TTC549 (cell line): ENCODE measurements at regions not wholly inside any gene's neighbourhood (a gene's known extent, or its start where the extent isn't known, plus 50 kb on each side); places are given as distances from the start of the nearest gene placed in this dataset.
"Not testable (repeated sequence)": the region's sequence is repeated elsewhere in the genome, so short reads cannot be mapped to it uniquely, and the experiment has no call there.

Source experiments
- FAIRE-seq: peaks from 2 replicates; lab custom pipeline; 2012; peaks lifted over from hg19 to GRCh38; lab: Jason Lieb, UNC

DNA sequence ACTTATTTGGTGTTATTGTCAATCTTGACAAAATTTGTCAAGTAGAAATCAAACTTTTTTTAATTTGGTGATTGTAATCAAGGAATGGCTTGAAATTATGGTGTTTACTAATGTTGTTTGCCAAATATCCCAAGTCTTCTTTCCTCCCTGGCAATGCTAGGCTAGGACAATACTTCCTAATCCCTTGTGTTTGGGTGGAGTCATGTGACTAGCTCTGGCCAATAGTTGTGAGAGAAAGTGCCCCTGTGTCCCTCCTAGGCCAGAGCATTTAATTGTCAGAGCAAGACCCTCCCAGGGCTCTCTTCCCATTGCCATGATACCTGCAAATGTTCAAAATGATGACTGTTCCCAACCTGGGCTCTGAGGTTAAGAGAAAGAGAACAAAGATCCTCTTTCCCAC, 132.7 kb downstream of the ANXA2 start:
- no peak for FAIRE-seq

DNA sequence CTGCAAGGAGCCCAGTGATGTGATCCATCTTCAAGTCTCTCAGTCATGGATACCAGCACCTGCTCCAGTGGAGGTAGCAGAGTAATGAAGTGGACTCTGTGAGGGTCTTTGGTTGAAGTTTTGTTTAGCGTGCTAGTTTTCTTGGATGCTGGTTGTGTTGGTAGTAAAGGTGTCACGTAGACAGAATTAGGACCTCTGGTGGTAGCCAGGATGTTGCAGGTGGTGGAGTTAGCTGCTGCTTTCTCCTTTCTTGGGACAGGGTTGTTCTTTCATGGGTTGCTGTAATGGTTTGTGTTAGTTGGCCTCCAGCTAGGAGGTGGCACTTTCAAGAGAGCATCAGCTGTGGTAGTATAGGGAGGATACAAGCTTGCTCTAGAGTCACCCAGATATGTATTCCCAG, 125.2 kb downstream of the ANXA2 start:
- no peak for FAIRE-seq

GRCh38 chr15:60275624-60276023, 122.2 kb downstream of the ANXA2 start:
- FAIRE-seq, result peak; percentile 7

DNA sequence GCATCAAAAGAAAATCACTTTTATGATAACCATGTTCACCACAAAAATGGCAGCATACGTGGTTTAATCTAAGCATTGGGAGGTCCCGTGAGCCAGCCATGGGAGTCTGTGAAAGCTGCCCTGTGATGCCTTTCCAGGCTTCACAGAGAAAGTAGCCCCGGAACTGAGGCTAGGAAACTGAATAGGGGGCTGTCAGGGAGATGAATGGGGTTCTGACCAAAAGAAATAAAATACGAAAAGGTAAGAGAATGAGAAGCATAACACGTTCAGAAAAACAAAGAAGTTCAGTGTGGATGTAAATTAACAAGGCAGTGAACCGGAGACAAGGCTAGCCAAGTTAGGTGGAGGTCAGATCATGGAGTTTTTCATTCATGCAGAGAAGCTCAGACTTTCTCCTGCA, 118.9 kb downstream of the ANXA2 start:
- FAIRE-seq, result no peak

DNA sequence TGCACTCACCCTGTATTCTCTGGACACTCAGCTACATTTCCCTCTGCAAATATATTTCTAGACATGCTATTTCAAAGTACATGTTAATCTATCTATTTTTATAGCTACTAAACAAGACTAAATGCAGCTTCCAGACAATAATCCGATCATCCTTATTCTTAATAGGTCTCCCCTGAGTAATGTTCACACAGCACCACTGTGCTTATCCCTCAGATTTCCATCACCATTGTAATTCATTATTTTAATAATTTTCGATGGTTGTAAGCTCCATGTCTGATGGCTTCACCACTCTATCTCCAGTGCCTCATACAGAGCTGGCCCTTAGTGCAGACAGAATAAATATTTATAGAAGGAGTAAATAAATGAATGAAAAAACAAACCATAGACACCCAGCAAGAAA, 117.5 kb downstream of the ANXA2 start:
- no peak for FAIRE-seq

DNA sequence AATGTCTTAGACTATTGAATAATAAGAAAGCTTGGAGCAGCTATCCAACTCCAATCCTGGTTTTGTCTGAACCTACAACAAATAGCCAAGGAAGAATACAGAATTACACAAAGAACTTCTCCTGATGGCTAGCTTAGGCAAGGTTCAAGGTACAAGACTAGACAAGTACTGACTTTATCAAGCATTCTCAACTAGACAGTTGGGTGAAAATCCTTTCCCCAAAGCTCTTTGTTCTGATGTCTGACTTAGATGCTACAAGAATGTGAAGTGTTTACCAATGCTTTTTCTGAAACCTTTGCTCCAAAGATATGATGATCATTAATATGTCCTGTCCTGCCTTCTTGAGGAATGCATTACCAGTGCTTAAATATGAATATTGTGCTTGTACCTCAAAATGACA, 113.8 kb downstream of the ANXA2 start:
- FAIRE-seq, result no peak

DNA sequence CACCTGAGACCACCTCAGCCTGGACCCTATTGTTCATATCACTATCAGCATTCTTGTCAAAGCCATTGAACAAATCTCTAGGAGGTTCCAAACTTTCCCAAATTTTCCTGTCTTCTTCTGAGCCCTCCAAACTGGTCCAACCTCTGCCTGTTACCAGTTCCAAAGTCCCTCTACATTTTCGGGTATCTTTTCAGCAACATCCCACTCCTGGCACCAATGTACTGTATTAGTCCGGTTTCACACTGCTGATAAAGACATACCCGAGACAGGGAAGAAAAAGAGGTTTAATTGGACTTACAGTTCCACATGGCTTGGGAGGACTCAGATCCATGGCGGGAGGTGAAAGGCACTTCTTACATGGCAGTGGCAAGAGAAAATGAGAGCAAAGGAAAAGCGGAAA, 101.9 kb downstream of the ANXA2 start:
- FAIRE-seq, result not testable (repeated sequence)

DNA sequence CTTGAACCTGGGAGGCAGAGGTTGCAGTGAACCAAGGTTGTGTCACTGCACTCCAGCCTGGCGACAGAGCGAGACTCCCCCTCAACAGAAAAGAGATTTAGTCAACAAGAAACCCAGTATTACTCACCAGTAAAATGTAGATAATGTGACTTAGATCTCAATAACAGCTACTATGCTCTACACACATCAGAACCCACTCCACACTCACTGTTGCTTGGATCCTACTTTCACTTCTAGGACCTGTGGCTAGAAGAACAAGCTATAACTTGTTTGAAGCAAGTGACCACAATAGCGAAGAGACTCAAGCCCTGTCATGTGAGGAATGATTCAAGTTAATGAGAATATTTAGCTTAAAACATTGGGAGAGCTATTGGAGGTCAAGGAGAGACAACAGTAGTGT, 100.7 kb downstream of the ANXA2 start:
- no peak for FAIRE-seq
